ENCODE measurements at regions not wholly inside any gene's neighbourhood (a gene's known extent, or its start where the extent isn't known, plus 50 kb on each side); places are given as distances from the start of the nearest gene placed in this dataset.

DNA sequence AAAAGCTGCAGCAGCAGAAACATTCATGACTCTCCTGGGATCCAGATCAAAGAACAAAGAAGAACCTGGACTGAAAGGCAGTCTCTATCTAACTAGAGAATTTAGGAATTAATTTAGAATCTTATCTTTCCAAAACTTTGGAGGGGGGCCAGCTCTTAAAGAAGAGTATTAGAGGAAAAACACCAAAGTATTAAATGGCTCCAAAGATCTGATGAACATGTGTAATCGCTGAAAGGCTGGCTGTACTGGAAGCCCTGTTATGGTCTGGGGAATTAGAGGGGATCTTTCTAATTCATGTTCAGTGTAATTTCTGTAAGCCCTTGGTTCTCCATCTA is 316.8 kb downstream of the CWC27 start (continued):
- no peak for TF ChIP-seq SIRT6 (IDR thresholded peaks at IDR 0.05; ENCODE audit: low read length)
- no peak for TF ChIP-seq TAF1 (IDR thresholded peaks at IDR 0.05; ENCODE audit: low read depth, low read length)
- TF ChIP-seq EGR1 (IDR thresholded peaks at IDR 0.05; ENCODE audit: borderline replicate concordance, low read depth, low read length) = no peak
- no peak for TF ChIP-seq E2F6 (IDR thresholded peaks at IDR 0.05)
- no peak for TF ChIP-seq TCF12 (IDR thresholded peaks at IDR 0.05; ENCODE audit: low read depth, low read length)
- TF ChIP-seq HDAC2 (IDR thresholded peaks at IDR 0.05; ENCODE audit: borderline replicate concordance in 1 of 2, low read depth in 2 of 2, low read length in 2 of 2) = no peak

Data from H1 (cell line).